Breast epithelium (tissue), 3 donors: ENCODE measurements at regions not wholly inside any gene's neighbourhood (a gene's known extent, or its start where the extent isn't known, plus 50 kb on each side); places are given as distances from the start of the nearest gene placed in this dataset.

ENCODE experiments used
- POLR2A ChIP-seq: fragments of 450-650 bp; IDR thresholded peaks from one replicate; pipeline ENCODE4 v1.6.1; 2016; ENCODE audit warnings: antibody characterized with exemption, mild to moderate bottlenecking, moderate library complexity
- TF ChIP-seq, protein P1 (sequence below), 3 donors: fragments of 450-650 bp; IDR thresholded peaks; one replicate each; pipeline ENCODE4 v1.5.1; 2016 to 2017; ENCODE audit warnings: antibody characterized with exemption in 3 of 3, mild to moderate bottlenecking in 3 of 3, moderate library complexity in 3 of 3

DNA sequence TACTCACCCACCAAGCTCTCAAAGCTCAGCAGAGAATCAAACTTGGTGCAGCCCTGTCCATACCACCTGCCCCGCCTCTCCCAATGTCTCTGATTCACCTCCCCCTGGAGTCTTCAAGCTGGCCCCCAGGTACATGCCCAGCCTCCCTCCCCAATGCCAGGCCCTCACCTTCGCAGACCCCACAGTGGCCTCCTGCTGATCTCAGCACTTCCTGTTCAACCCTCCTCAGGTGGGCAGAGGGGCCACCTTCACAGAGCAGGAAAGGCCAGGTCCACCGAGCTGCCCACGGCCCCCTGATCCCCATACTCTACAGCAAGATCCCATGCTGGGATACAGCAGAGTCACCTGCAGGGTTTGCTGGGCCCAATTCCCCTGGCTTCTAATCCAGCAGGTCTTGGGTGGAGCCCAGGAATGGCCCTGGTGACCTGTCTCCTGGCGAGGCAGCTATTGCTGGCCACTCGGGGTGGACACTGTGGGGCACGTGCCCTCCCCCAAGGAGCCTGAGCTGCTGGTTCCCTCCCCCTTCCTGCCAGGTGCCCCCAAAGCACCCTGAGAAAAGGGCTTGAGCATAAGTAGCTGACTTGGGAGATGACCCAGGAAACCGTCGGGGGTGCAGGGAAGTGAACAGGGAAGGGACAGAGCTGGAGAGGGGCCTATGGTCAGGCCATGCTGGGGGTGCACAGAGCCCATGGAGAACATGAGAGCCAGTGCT lies 150.7 kb downstream of the BRD1 start:
- TF ChIP-seq, protein P1, sequence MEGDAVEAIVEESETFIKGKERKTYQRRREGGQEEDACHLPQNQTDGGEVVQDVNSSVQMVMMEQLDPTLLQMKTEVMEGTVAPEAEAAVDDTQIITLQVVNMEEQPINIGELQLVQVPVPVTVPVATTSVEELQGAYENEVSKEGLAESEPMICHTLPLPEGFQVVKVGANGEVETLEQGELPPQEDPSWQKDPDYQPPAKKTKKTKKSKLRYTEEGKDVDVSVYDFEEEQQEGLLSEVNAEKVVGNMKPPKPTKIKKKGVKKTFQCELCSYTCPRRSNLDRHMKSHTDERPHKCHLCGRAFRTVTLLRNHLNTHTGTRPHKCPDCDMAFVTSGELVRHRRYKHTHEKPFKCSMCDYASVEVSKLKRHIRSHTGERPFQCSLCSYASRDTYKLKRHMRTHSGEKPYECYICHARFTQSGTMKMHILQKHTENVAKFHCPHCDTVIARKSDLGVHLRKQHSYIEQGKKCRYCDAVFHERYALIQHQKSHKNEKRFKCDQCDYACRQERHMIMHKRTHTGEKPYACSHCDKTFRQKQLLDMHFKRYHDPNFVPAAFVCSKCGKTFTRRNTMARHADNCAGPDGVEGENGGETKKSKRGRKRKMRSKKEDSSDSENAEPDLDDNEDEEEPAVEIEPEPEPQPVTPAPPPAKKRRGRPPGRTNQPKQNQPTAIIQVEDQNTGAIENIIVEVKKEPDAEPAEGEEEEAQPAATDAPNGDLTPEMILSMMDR (IDR thresholded peaks at IDR 0.05), result no peak
- no peak for TF ChIP-seq POLR2A
